Activated CD8-positive, alpha-beta memory T cell treated with anti-CD3 and anti-CD28 coated beads, Interleukin-2, amount 10 ng/mL, durations not matched to agents 7 days and 5 days (primary cell): ENCODE measurements at regions not wholly inside any gene's neighbourhood (a gene's known extent, or its start where the extent isn't known, plus 50 kb on each side); places are given as distances from the start of the nearest gene placed in this dataset.
"Not testable (repeated sequence)": the region's sequence is repeated elsewhere in the genome, so short reads cannot be mapped to it uniquely, and the experiment has no call there.

Experiments used
- ATAC-seq: fragments of 150-1000 bp; cut with Tn5 transposase; one replicate; pipeline ENCODE4 v1.10.0; 2021; ENCODE audit warnings: moderate library complexity
- CTCF ChIA-PET: fragments of 350-600 bp; sonication (Branson Sonifier 250); formaldehyde crosslinking; loops from one replicate; lab custom pipeline; 2021; ENCODE audit warnings: antibody characterized with exemption; lab: Charles Lee
- DNase-seq: peaks from one replicate; pipeline ENCODE4 v3.0.0-alpha.2; 2020
- H3K27ac Mint-ChIP-seq: one replicate; pipeline ENCODE4 v1.8.0; 2021; ENCODE audit warnings: mild to moderate bottlenecking, mixed read lengths
- H3K27me3 Mint-ChIP-seq: one replicate; pipeline ENCODE4 v1.8.0; 2021; ENCODE audit warnings: mixed read lengths
- H3K36me3 Mint-ChIP-seq: one replicate; pipeline ENCODE4 v1.8.0; 2021; ENCODE audit warnings: mild to moderate bottlenecking, mixed read lengths
- H3K4me1 Mint-ChIP-seq: one replicate; pipeline ENCODE4 v1.8.0; 2021; ENCODE audit warnings: mixed read lengths
- H3K4me3 Mint-ChIP-seq: one replicate; pipeline ENCODE4 v1.8.0; 2021; ENCODE audit warnings: mild to moderate bottlenecking, moderate library complexity, mixed read lengths
- H3K9me3 Mint-ChIP-seq: one replicate; pipeline ENCODE4 v1.8.0; 2022; ENCODE audit warnings: low read depth, mixed read lengths

- H3K27ac Mint-ChIP-seq, DNase-seq, H3K4me3 Mint-ChIP-seq, H3K27me3 Mint-ChIP-seq, H3K9me3 Mint-ChIP-seq, H3K36me3 Mint-ChIP-seq, CTCF ChIA-PET, H3K4me1 Mint-ChIP-seq, ATAC-seq: not testable (repeated sequence)
Measured at GRCh38 chr9:42300124-42300523, 116.7 kb downstream of the SPATA31A6 start.

DNA sequence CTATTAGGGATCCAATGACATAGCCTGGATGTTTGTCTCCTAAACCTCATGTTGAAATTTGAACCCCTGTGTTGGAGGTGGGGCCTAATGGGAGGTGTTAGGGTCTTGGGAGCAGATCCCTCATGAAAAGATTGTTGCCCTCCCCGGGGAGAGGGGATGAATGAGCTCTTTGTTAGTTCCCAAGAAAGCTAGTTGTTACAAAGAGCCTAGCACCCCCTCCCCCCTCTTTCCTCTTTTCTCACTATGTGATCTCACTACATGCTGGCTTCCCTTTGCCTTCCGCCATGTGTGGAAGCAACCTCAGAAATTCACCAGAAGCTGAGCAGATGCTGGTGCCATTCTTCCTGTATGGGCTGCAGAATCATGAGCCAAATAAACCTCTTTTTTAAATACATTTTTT is 123.2 kb downstream of the SPATA31A6 start:
- H3K36me3 Mint-ChIP-seq, H3K27me3 Mint-ChIP-seq, H3K4me3 Mint-ChIP-seq, H3K4me1 Mint-ChIP-seq, ATAC-seq, DNase-seq, H3K27ac Mint-ChIP-seq, CTCF ChIA-PET, H3K9me3 Mint-ChIP-seq: not testable (repeated sequence)

GRCh38 chr9:42307449-42307848 is 124.0 kb downstream of the SPATA31A6 start:
- H3K4me1 Mint-ChIP-seq, H3K9me3 Mint-ChIP-seq, H3K36me3 Mint-ChIP-seq, H3K4me3 Mint-ChIP-seq, DNase-seq, H3K27ac Mint-ChIP-seq, CTCF ChIA-PET, H3K27me3 Mint-ChIP-seq, ATAC-seq: not testable (repeated sequence)

GRCh38 chr9:42310972-42311371 is 127.5 kb downstream of the SPATA31A6 start:
- H3K4me1 Mint-ChIP-seq, H3K36me3 Mint-ChIP-seq, ATAC-seq, H3K27me3 Mint-ChIP-seq, CTCF ChIA-PET, H3K27ac Mint-ChIP-seq, H3K9me3 Mint-ChIP-seq, H3K4me3 Mint-ChIP-seq, DNase-seq: not testable (repeated sequence)

GRCh38 chr9:42316026-42316425 is 132.6 kb downstream of the SPATA31A6 start:
- CTCF ChIA-PET, H3K27ac Mint-ChIP-seq, H3K4me1 Mint-ChIP-seq, ATAC-seq, H3K9me3 Mint-ChIP-seq, H3K36me3 Mint-ChIP-seq, DNase-seq, H3K27me3 Mint-ChIP-seq, H3K4me3 Mint-ChIP-seq: not testable (repeated sequence)

DNA sequence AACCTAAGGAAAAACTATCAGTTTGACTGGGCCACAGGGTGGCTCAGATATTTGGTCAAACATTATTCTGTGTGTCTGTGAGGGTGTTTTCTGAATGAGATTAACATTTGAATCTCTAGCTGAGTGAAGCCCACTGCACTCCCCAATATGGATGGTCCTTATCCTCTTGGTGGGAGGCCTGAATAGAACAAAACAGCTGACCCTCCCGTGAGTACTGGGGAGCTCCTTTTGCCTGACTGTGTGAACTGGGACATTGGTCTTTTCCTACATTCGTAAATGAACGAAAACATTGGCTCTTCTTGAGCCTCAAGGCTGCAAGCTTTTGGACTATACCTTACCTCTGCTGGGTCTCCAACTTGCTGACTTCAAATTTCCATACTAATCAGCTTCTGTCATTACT is 134.2 kb downstream of the SPATA31A6 start:
- DNase-seq, H3K27me3 Mint-ChIP-seq, H3K9me3 Mint-ChIP-seq, H3K4me1 Mint-ChIP-seq, CTCF ChIA-PET, H3K36me3 Mint-ChIP-seq, ATAC-seq, H3K27ac Mint-ChIP-seq, H3K4me3 Mint-ChIP-seq: not testable (repeated sequence)

- H3K27me3 Mint-ChIP-seq, DNase-seq, CTCF ChIA-PET, H3K9me3 Mint-ChIP-seq, H3K4me3 Mint-ChIP-seq, ATAC-seq, H3K36me3 Mint-ChIP-seq, H3K27ac Mint-ChIP-seq, H3K4me1 Mint-ChIP-seq: not testable (repeated sequence)
Measured at GRCh38 chr9:42323084-42323809, 139.8 kb downstream of the SPATA31A6 start.

- H3K4me3 Mint-ChIP-seq, ATAC-seq: not testable (repeated sequence)
Measured at GRCh38 chr9:42325142-42325541, 141.7 kb downstream of the SPATA31A6 start.

GRCh38 chr9:42325561-42325960 is 142.1 kb downstream of the SPATA31A6 start:
- ATAC-seq, H3K4me1 Mint-ChIP-seq, H3K4me3 Mint-ChIP-seq, H3K36me3 Mint-ChIP-seq, DNase-seq, H3K27me3 Mint-ChIP-seq, H3K27ac Mint-ChIP-seq, CTCF ChIA-PET, H3K9me3 Mint-ChIP-seq: not testable (repeated sequence)

More at GRCh38 chr9:42325142-42325541, 141.7 kb downstream of the SPATA31A6 start:
- H3K9me3 Mint-ChIP-seq, CTCF ChIA-PET, H3K36me3 Mint-ChIP-seq, DNase-seq, H3K27me3 Mint-ChIP-seq, H3K27ac Mint-ChIP-seq, H3K4me1 Mint-ChIP-seq: not testable (repeated sequence)

GRCh38 chr9:42326482-42326881 is 143.0 kb downstream of the SPATA31A6 start:
- H3K27ac Mint-ChIP-seq, H3K36me3 Mint-ChIP-seq, H3K4me1 Mint-ChIP-seq, DNase-seq, CTCF ChIA-PET, H3K27me3 Mint-ChIP-seq, H3K9me3 Mint-ChIP-seq, H3K4me3 Mint-ChIP-seq, ATAC-seq: not testable (repeated sequence)

GRCh38 chr9:42335342-42335741 is 151.9 kb downstream of the SPATA31A6 start:
- H3K4me1 Mint-ChIP-seq, ATAC-seq, CTCF ChIA-PET: not testable (repeated sequence)

GRCh38 chr9:42335984-42336657 is 152.7 kb downstream of the SPATA31A6 start:
- DNase-seq, ATAC-seq, H3K36me3 Mint-ChIP-seq, CTCF ChIA-PET, H3K4me1 Mint-ChIP-seq, H3K9me3 Mint-ChIP-seq, H3K27ac Mint-ChIP-seq, H3K4me3 Mint-ChIP-seq, H3K27me3 Mint-ChIP-seq: not testable (repeated sequence)

More at GRCh38 chr9:42335342-42335741, 151.9 kb downstream of the SPATA31A6 start:
- H3K9me3 Mint-ChIP-seq, DNase-seq, H3K27me3 Mint-ChIP-seq, H3K4me3 Mint-ChIP-seq, H3K36me3 Mint-ChIP-seq, H3K27ac Mint-ChIP-seq: not testable (repeated sequence)

GRCh38 chr9:42338275-42338674 is 154.8 kb downstream of the SPATA31A6 start:
- ATAC-seq, H3K27ac Mint-ChIP-seq, DNase-seq, H3K27me3 Mint-ChIP-seq, H3K4me1 Mint-ChIP-seq, CTCF ChIA-PET, H3K4me3 Mint-ChIP-seq, H3K36me3 Mint-ChIP-seq, H3K9me3 Mint-ChIP-seq: not testable (repeated sequence)
